ENCODE measurements at regions not wholly inside any gene's neighbourhood (a gene's known extent, or its start where the extent isn't known, plus 50 kb on each side); places are given as distances from the start of the nearest gene placed in this dataset.

- H3K9me3 ChIP-seq (ENCODE audit: low read length), result no peaks in the 10 kb centered on the region
Observed at GRCh38 chr19:27770095-27770494, 1442.9 kb downstream of the UQCRFS1 start.

GRCh38 chr19:27767234-27767633 is 1445.7 kb downstream of the UQCRFS1 start:
- Histone ChIP-seq H3K9ac (ENCODE audit: low read length) (no peak overlapping the region), H3K9me3 (ENCODE audit: low read length) (no peaks in the 10 kb centered on the region), H3K4me1 (ENCODE audit: insufficient read depth, low read length) (no peaks in the 10 kb centered on the region)

More at GRCh38 chr19:27770095-27770494, 1442.9 kb downstream of the UQCRFS1 start:
- no peak overlapping the region for H3K27ac ChIP-seq (ENCODE audit: low read depth, low read length)
- no peaks in the 10 kb centered on the region for H3K4me1 ChIP-seq (ENCODE audit: insufficient read depth, low read length)
- no peak overlapping the region for H3K9ac ChIP-seq (ENCODE audit: low read length)
- H3K36me3 ChIP-seq (ENCODE audit: insufficient read depth, low read length), result no peaks in the 10 kb centered on the region
- H3K4me3 ChIP-seq (ENCODE audit: low read depth in 1 of 2, low read length in 2 of 2), result no peak overlapping the region
- H3K27me3 ChIP-seq (ENCODE audit: control insufficient read depth in 1 of 2, insufficient read depth in 2 of 2, low read length in 2 of 2), result no peaks in the 10 kb centered on the region

GRCh38 chr19:27765912-27766725 is 1446.8 kb downstream of the UQCRFS1 start:
- no peaks in the 10 kb centered on the region for H3K4me1 ChIP-seq (ENCODE audit: insufficient read depth, low read length)
- H3K9me3 ChIP-seq (ENCODE audit: low read length), result no peaks in the 10 kb centered on the region
- H3K27me3 ChIP-seq (ENCODE audit: control insufficient read depth in 1 of 2, insufficient read depth in 2 of 2, low read length in 2 of 2), result no peaks in the 10 kb centered on the region
- no peak overlapping the region for H3K27ac ChIP-seq (ENCODE audit: low read depth, low read length)
- H3K4me3 ChIP-seq (ENCODE audit: low read depth in 1 of 2, low read length in 2 of 2), result no peak overlapping the region
- no peaks in the 10 kb centered on the region for H3K36me3 ChIP-seq (ENCODE audit: insufficient read depth, low read length)
- H3K9ac ChIP-seq (ENCODE audit: low read length), result no peak overlapping the region

More at GRCh38 chr19:27767234-27767633, 1445.7 kb downstream of the UQCRFS1 start:
- Histone ChIP-seq H3K27me3 (ENCODE audit: control insufficient read depth in 1 of 2, insufficient read depth in 2 of 2, low read length in 2 of 2) (no peaks in the 10 kb centered on the region), H3K4me3 (ENCODE audit: low read depth in 1 of 2, low read length in 2 of 2) (no peak overlapping the region), H3K36me3 (ENCODE audit: insufficient read depth, low read length) (no peaks in the 10 kb centered on the region), H3K27ac (ENCODE audit: low read depth, low read length) (no peak overlapping the region)

DNA sequence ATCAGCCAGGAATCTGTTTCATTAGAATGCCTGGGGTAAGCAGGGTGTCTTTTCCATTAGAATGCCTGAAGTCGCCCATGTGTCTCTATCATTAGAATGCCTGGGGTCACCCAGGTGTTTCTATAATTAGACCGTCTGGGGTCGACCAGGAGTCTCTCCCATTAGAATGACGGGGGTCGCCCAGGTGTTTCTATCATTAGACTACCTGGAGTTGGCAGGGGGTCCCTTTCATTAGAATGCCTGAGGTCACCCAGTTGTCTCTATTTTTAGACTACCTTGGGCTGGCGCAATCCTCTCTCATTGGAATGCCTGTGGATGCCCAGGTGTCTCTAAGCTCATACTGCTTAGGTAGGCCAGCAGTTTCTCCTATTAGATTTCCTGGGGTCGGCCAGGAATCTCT is 1447.6 kb downstream of the UQCRFS1 start:
- Histone ChIP-seq H3K9me3 (ENCODE audit: low read length) (no peaks in the 10 kb centered on the region), H3K4me3 (ENCODE audit: low read depth in 1 of 2, low read length in 2 of 2) (no peak overlapping the region), H3K36me3 (ENCODE audit: insufficient read depth, low read length) (no peaks in the 10 kb centered on the region), H3K4me1 (ENCODE audit: insufficient read depth, low read length) (no peaks in the 10 kb centered on the region), H3K27ac (ENCODE audit: low read depth, low read length) (no peak overlapping the region), H3K27me3 (ENCODE audit: control insufficient read depth in 1 of 2, insufficient read depth in 2 of 2, low read length in 2 of 2) (no peaks in the 10 kb centered on the region), H3K9ac (ENCODE audit: low read length) (no peak overlapping the region)

DNA sequence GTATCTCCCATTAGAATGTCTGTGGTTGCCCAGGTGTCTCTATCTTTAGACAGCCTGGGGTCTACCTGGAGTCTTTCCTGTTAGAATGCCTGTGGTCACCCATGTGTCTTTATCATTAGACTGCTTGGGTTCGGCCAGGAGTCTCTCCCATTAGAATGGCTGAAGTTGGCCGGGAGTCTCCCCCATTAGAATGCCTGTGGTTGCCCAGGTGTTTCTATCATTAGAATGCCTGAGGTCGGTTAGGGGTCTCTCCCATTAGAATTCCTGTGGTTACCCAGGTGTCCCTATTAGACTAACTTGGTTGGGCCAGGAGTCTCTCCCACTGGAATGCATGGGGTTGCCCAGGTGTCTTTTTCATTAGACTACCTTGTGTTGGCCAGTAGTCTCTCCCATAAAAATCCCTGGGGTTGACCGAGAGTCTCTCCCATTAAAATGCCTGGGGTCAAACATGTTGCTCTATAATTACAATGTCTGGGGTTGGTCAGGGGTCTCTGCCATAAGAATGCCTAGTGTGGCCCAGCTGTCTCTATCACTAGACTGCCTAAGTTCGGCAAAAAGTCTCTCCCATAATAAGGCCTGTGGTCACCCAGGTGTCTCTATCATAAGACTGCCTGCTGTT is 1448.7 kb downstream of the UQCRFS1 start:
- no peak overlapping the region for H3K9ac ChIP-seq (ENCODE audit: low read length)
- no peaks in the 10 kb centered on the region for H3K9me3 ChIP-seq (ENCODE audit: low read length)
- no peaks in the 10 kb centered on the region for H3K4me1 ChIP-seq (ENCODE audit: insufficient read depth, low read length)
- H3K36me3 ChIP-seq (ENCODE audit: insufficient read depth, low read length), result no peaks in the 10 kb centered on the region
- no peak overlapping the region for H3K27ac ChIP-seq (ENCODE audit: low read depth, low read length)
- H3K27me3 ChIP-seq (ENCODE audit: control insufficient read depth in 1 of 2, insufficient read depth in 2 of 2, low read length in 2 of 2), result no peaks in the 10 kb centered on the region
- H3K4me3 ChIP-seq (ENCODE audit: low read depth in 1 of 2, low read length in 2 of 2), result no peak overlapping the region

- H3K36me3 ChIP-seq (ENCODE audit: insufficient read depth, low read length), result no peaks in the 10 kb centered on the region
- H3K27ac ChIP-seq (ENCODE audit: low read depth, low read length), result no peak overlapping the region
- no peaks in the 10 kb centered on the region for H3K9me3 ChIP-seq (ENCODE audit: low read length)
- no peaks in the 10 kb centered on the region for H3K4me1 ChIP-seq (ENCODE audit: insufficient read depth, low read length)
- no peaks in the 10 kb centered on the region for H3K27me3 ChIP-seq (ENCODE audit: control insufficient read depth in 1 of 2, insufficient read depth in 2 of 2, low read length in 2 of 2)
- H3K4me3 ChIP-seq (ENCODE audit: low read depth in 1 of 2, low read length in 2 of 2), result no peak overlapping the region
- H3K9ac ChIP-seq (ENCODE audit: low read length), result no peak overlapping the region
Observed at GRCh38 chr19:27762933-27763332, 1450.0 kb downstream of the UQCRFS1 start.

GRCh38 chr19:27759896-27760295 is 1453.1 kb downstream of the UQCRFS1 start:
- Histone ChIP-seq H3K9ac (ENCODE audit: low read length) (no peak overlapping the region), H3K27me3 (ENCODE audit: control insufficient read depth in 1 of 2, insufficient read depth in 2 of 2, low read length in 2 of 2) (no peaks in the 10 kb centered on the region), H3K36me3 (ENCODE audit: insufficient read depth, low read length) (no peaks in the 10 kb centered on the region), H3K4me3 (ENCODE audit: low read depth in 1 of 2, low read length in 2 of 2) (no peak overlapping the region), H3K27ac (ENCODE audit: low read depth, low read length) (no peak overlapping the region), H3K9me3 (ENCODE audit: low read length) (no peaks in the 10 kb centered on the region), H3K4me1 (ENCODE audit: insufficient read depth, low read length) (no peaks in the 10 kb centered on the region)

DNA sequence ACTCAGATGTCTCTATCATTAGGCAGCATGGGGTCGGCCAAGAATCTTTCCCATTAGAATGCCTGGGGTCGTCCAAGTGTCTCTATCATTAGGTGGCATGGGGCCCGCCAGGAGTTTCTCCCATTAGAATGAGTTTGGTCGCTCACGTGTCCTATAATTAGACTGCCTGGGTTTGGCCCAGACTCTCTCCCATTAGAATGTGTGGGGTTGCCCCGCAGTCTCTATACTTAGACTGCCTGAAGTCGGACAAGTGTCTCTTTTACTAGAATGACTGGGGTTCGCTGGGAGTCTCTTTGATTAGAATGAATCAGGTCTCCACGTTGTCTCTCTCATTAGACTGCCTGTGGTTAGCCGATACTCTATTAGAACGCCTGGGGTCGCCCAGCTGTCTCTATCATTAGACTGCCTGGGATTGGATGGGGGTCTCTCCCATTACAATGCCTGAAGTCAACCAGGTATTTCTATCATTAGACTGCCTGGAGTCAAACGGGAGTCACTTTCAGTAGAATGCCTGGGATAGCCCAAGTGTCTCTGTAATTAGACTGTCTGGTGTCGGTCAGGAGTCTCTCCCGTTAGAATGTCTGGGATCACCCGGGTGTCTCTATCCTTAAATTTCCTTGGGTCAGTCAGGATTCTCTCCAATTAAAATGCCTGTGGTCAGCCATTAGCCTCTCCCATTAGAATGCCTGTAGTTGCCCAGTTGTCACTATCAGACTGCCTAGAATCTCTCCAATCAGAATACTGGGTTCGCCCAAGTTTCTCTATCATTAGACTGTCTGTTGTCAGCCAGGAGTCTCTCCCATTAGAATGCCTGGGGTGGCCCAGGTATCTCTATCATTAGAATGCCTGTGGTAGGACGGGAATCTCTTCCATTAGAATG is 1454.1 kb downstream of the UQCRFS1 start:
- no peak overlapping the region for H3K9ac ChIP-seq (ENCODE audit: low read length)
- no peaks in the 10 kb centered on the region for H3K36me3 ChIP-seq (ENCODE audit: insufficient read depth, low read length)
- H3K4me3 ChIP-seq (ENCODE audit: low read depth in 1 of 2, low read length in 2 of 2), result no peak overlapping the region
- no peaks in the 10 kb centered on the region for H3K9me3 ChIP-seq (ENCODE audit: low read length)
- H3K27ac ChIP-seq (ENCODE audit: low read depth, low read length), result no peak overlapping the region
- H3K27me3 ChIP-seq (ENCODE audit: control insufficient read depth in 1 of 2, insufficient read depth in 2 of 2, low read length in 2 of 2), result no peaks in the 10 kb centered on the region
- H3K4me1 ChIP-seq (ENCODE audit: insufficient read depth, low read length), result no peaks in the 10 kb centered on the region

- Histone ChIP-seq H3K36me3 (ENCODE audit: insufficient read depth, low read length) (no peaks in the 10 kb centered on the region), H3K4me1 (ENCODE audit: insufficient read depth, low read length) (peaks cover 4% of the 10 kb centered on the region), H3K27ac (ENCODE audit: low read depth, low read length) (no peak overlapping the region), H3K4me3 (ENCODE audit: low read depth in 1 of 2, low read length in 2 of 2) (no peak overlapping the region), H3K9ac (ENCODE audit: low read length) (no peak overlapping the region), H3K27me3 (ENCODE audit: control insufficient read depth in 1 of 2, insufficient read depth in 2 of 2, low read length in 2 of 2) (no peaks in the 10 kb centered on the region), H3K9me3 (ENCODE audit: low read length) (no peaks in the 10 kb centered on the region)
Observed at GRCh38 chr19:27754700-27755099, 1458.3 kb downstream of the UQCRFS1 start.

GRCh38 chr19:27753622-27754021 is 1459.3 kb downstream of the UQCRFS1 start:
- Histone ChIP-seq H3K27ac (ENCODE audit: low read depth, low read length) (no peak overlapping the region), H3K4me3 (ENCODE audit: low read depth in 1 of 2, low read length in 2 of 2) (no peak overlapping the region), H3K27me3 (ENCODE audit: control insufficient read depth in 1 of 2, insufficient read depth in 2 of 2, low read length in 2 of 2) (no peaks in the 10 kb centered on the region), H3K36me3 (ENCODE audit: insufficient read depth, low read length) (no peaks in the 10 kb centered on the region), H3K9ac (ENCODE audit: low read length) (no peak overlapping the region), H3K4me1 (ENCODE audit: insufficient read depth, low read length) (peaks cover 4% of the 10 kb centered on the region), H3K9me3 (ENCODE audit: low read length) (no peaks in the 10 kb centered on the region)

GRCh38 chr19:27752530-27753184 is 1460.3 kb downstream of the UQCRFS1 start:
- Histone ChIP-seq H3K9ac (ENCODE audit: low read length) (no peak overlapping the region), H3K9me3 (ENCODE audit: low read length) (no peaks in the 10 kb centered on the region), H3K4me1 (ENCODE audit: insufficient read depth, low read length) (peaks cover 4% of the 10 kb centered on the region)

More at GRCh38 chr19:27752530-27753184, 1460.3 kb downstream of the UQCRFS1 start:
- no peaks in the 10 kb centered on the region for H3K36me3 ChIP-seq (ENCODE audit: insufficient read depth, low read length)
- H3K27ac ChIP-seq (ENCODE audit: low read depth, low read length), result no peak overlapping the region
- H3K27me3 ChIP-seq (ENCODE audit: control insufficient read depth in 1 of 2, insufficient read depth in 2 of 2, low read length in 2 of 2), result no peaks in the 10 kb centered on the region
- H3K4me3 ChIP-seq (ENCODE audit: low read depth in 1 of 2, low read length in 2 of 2), result no peak overlapping the region
